T-helper 1 cell treated with Interleukin-12 subunit alpha and Interleukin-12 subunit beta and Interleukin-4 antibody, amounts not matched to agents 30 μg/mL and 1 μg/mL, for 36 hours (primary cell): ENCODE measurements at regions not wholly inside any gene's neighbourhood (a gene's known extent, or its start where the extent isn't known, plus 50 kb on each side); places are given as distances from the start of the nearest gene placed in this dataset.

Experiments used
- H3K27ac Mint-ChIP-seq: one replicate; pipeline ENCODE4 v1.8.0; 2021; ENCODE audit warnings: mild to moderate bottlenecking, mixed read lengths
- H3K27me3 Mint-ChIP-seq: one replicate; pipeline ENCODE4 v1.8.0; 2021; ENCODE audit warnings: low read depth, mixed read lengths
- H3K36me3 Mint-ChIP-seq: one replicate; pipeline ENCODE4 v1.8.0; 2021; ENCODE audit warnings: low read depth, mixed read lengths
- H3K4me1 Mint-ChIP-seq: one replicate; pipeline ENCODE4 v1.8.0; 2021; ENCODE audit warnings: low read depth, mixed read lengths
- H3K4me3 Mint-ChIP-seq: one replicate; pipeline ENCODE4 v1.8.0; 2021; ENCODE audit warnings: mild to moderate bottlenecking, moderate library complexity, mixed read lengths
- H3K9me3 Mint-ChIP-seq: one replicate; pipeline ENCODE4 v1.8.0; 2021; ENCODE audit warnings: mixed read lengths

GRCh38 chr4:108567831-108568230 is 52.5 kb upstream of the RPL34 start:
- Mint-ChIP-seq H3K27ac (no peak overlapping the region), H3K4me3 (no peak overlapping the region), H3K27me3 (no peaks in the 10 kb centered on the region), H3K9me3 (no peaks in the 10 kb centered on the region), H3K4me1 (peaks cover 21% of the 10 kb centered on the region), H3K36me3 (peaks cover 4% of the 10 kb centered on the region)

GRCh38 chr4:108561116-108561515 is 59.3 kb upstream of the RPL34 start:
- H3K9me3 Mint-ChIP-seq: no peaks in the 10 kb centered on the region
- peaks cover 10% of the 10 kb centered on the region for H3K4me1 Mint-ChIP-seq
- no peak overlapping the region for H3K27ac Mint-ChIP-seq
- H3K36me3 Mint-ChIP-seq: peaks cover 6% of the 10 kb centered on the region
- no peaks in the 10 kb centered on the region for H3K27me3 Mint-ChIP-seq
- H3K4me3 Mint-ChIP-seq: no peak overlapping the region

- Mint-ChIP-seq H3K27ac (no peak overlapping the region), H3K4me1 (peaks cover 10% of the 10 kb centered on the region), H3K4me3 (no peak overlapping the region), H3K9me3 (no peaks in the 10 kb centered on the region), H3K36me3 (peaks cover 6% of the 10 kb centered on the region), H3K27me3 (no peaks in the 10 kb centered on the region)
Observed at GRCh38 chr4:108560616-108561015, 59.8 kb upstream of the RPL34 start.

- Mint-ChIP-seq H3K9me3 (no peaks in the 10 kb centered on the region), H3K27me3 (no peaks in the 10 kb centered on the region), H3K4me1 (peaks cover 7% of the 10 kb centered on the region), H3K4me3 (no peak overlapping the region), H3K27ac (no peak overlapping the region), H3K36me3 (peaks cover 5% of the 10 kb centered on the region)
Observed at GRCh38 chr4:108559911-108560310, 60.5 kb upstream of the RPL34 start.

- H3K4me3 Mint-ChIP-seq: no peak overlapping the region
- no peaks in the 10 kb centered on the region for H3K27me3 Mint-ChIP-seq
- H3K27ac Mint-ChIP-seq: no peak overlapping the region
- peaks cover 4% of the 10 kb centered on the region for H3K4me1 Mint-ChIP-seq
- no peaks in the 10 kb centered on the region for H3K9me3 Mint-ChIP-seq
- H3K36me3 Mint-ChIP-seq: peaks cover 4% of the 10 kb centered on the region
Observed at GRCh38 chr4:108559068-108559793, 61.1 kb upstream of the RPL34 start.

- Mint-ChIP-seq H3K4me3 (no peak overlapping the region), H3K36me3 (peaks cover 9% of the 10 kb centered on the region)
Observed at GRCh38 chr4:108556588-108557200, 63.7 kb upstream of the RPL34 start.

GRCh38 chr4:108556166-108556565 is 64.2 kb upstream of the RPL34 start:
- H3K4me1 Mint-ChIP-seq: peaks cover 2% of the 10 kb centered on the region
- H3K9me3 Mint-ChIP-seq: no peaks in the 10 kb centered on the region
- H3K36me3 Mint-ChIP-seq: peaks cover 7% of the 10 kb centered on the region
- no peaks in the 10 kb centered on the region for H3K27me3 Mint-ChIP-seq
- no peak overlapping the region for H3K4me3 Mint-ChIP-seq
- no peak overlapping the region for H3K27ac Mint-ChIP-seq

More at GRCh38 chr4:108556588-108557200, 63.7 kb upstream of the RPL34 start:
- Mint-ChIP-seq H3K9me3 (no peaks in the 10 kb centered on the region), H3K27me3 (no peaks in the 10 kb centered on the region), H3K27ac (no peak overlapping the region), H3K4me1 (peaks cover 2% of the 10 kb centered on the region)

GRCh38 chr4:108555701-108556100 is 64.7 kb upstream of the RPL34 start:
- Mint-ChIP-seq H3K27ac (no peak overlapping the region), H3K4me1 (peaks cover 2% of the 10 kb centered on the region), H3K9me3 (peaks cover 2% of the 10 kb centered on the region)

GRCh38 chr4:108547682-108548081 is 72.7 kb upstream of the RPL34 start:
- Mint-ChIP-seq H3K4me3 (no peak overlapping the region), H3K36me3 (peaks cover 37% of the 10 kb centered on the region), H3K27me3 (no peaks in the 10 kb centered on the region), H3K9me3 (peaks cover 48% of the 10 kb centered on the region), H3K27ac (no peak overlapping the region), H3K4me1 (peaks cover 3% of the 10 kb centered on the region)

More at GRCh38 chr4:108555701-108556100, 64.7 kb upstream of the RPL34 start:
- Mint-ChIP-seq H3K4me3 (no peak overlapping the region), H3K27me3 (no peaks in the 10 kb centered on the region), H3K36me3 (peaks cover 7% of the 10 kb centered on the region)

- peaks cover 5% of the 10 kb centered on the region for H3K4me1 Mint-ChIP-seq
- H3K9me3 Mint-ChIP-seq: peaks cover 48% of the 10 kb centered on the region
- no peaks in the 10 kb centered on the region for H3K27me3 Mint-ChIP-seq
- no peak overlapping the region for H3K4me3 Mint-ChIP-seq
- H3K36me3 Mint-ChIP-seq: peaks cover 35% of the 10 kb centered on the region
- H3K27ac Mint-ChIP-seq: peak overlapping the region; percentile 32
Observed at GRCh38 chr4:108546728-108547127, 73.6 kb upstream of the RPL34 start.

- H3K4me1 Mint-ChIP-seq: peaks cover 11% of the 10 kb centered on the region
- no peak overlapping the region for H3K27ac Mint-ChIP-seq
- H3K27me3 Mint-ChIP-seq: no peaks in the 10 kb centered on the region
- H3K9me3 Mint-ChIP-seq: peaks cover 35% of the 10 kb centered on the region
- peaks cover 32% of the 10 kb centered on the region for H3K36me3 Mint-ChIP-seq
- no peak overlapping the region for H3K4me3 Mint-ChIP-seq
Observed at GRCh38 chr4:108544481-108544880, 75.9 kb upstream of the RPL34 start.

- Mint-ChIP-seq H3K4me1 (peaks cover 11% of the 10 kb centered on the region), H3K27ac (no peak overlapping the region), H3K27me3 (no peaks in the 10 kb centered on the region), H3K36me3 (peaks cover 27% of the 10 kb centered on the region), H3K4me3 (no peak overlapping the region), H3K9me3 (peaks cover 27% of the 10 kb centered on the region)
Observed at GRCh38 chr4:108543359-108543968, 76.9 kb upstream of the RPL34 start.

GRCh38 chr4:108540536-108540935 is 79.8 kb upstream of the RPL34 start:
- Mint-ChIP-seq H3K9me3 (peaks cover 15% of the 10 kb centered on the region), H3K36me3 (peaks cover 19% of the 10 kb centered on the region), H3K4me1 (peaks cover 30% of the 10 kb centered on the region), H3K4me3 (no peak overlapping the region), H3K27ac (peak overlapping the region; percentile 3), H3K27me3 (no peaks in the 10 kb centered on the region)

- Mint-ChIP-seq H3K9me3 (peaks cover 18% of the 10 kb centered on the region), H3K36me3 (peaks cover 18% of the 10 kb centered on the region), H3K4me1 (peaks cover 53% of the 10 kb centered on the region), H3K27me3 (no peaks in the 10 kb centered on the region), H3K4me3 (no peak overlapping the region), H3K27ac (peak overlapping the region; percentile 32)
Observed at GRCh38 chr4:108536577-108536976, 83.8 kb upstream of the RPL34 start.

- Mint-ChIP-seq H3K4me3 (no peak overlapping the region), H3K9me3 (peaks cover 18% of the 10 kb centered on the region), H3K36me3 (peaks cover 19% of the 10 kb centered on the region), H3K27me3 (no peaks in the 10 kb centered on the region), H3K27ac (peak overlapping the region; percentile 58), H3K4me1 (peaks cover 59% of the 10 kb centered on the region)
Observed at GRCh38 chr4:108535757-108536156, 84.6 kb upstream of the RPL34 start.
